ENCODE measurements at regions not wholly inside any gene's neighbourhood (a gene's known extent, or its start where the extent isn't known, plus 50 kb on each side); places are given as distances from the start of the nearest gene placed in this dataset.
A peak's percentile ranks its signal among the peaks of the same experiment; 100 is the strongest.

DNA sequence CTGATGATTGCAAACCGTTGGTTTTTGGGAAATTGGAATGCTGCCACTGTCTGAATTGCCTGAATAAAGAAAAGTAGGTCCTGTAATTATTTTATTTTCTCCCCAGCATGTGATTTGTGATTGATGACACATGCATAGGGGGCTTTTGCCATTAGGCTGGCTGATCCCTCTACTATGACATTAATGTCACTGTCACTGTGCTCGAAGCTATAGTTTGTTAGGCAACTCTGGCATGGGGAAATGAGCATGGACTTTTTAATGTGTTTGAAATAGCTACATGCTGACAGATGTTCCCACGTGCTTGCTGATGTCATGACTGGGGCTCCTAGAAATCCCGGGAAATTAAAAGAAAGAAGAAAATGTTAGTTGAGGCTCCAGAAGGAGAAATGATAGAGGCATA lies 99.1 kb downstream of the HRH4 start:
- no peaks in the 10 kb centered on the region for H3K4me1 ChIP-seq
- peaks cover 0 to 16% (median 0%) of the 10 kb centered on the region in 4 donors for H3K27me3 ChIP-seq
- TF ChIP-seq, protein P1, sequence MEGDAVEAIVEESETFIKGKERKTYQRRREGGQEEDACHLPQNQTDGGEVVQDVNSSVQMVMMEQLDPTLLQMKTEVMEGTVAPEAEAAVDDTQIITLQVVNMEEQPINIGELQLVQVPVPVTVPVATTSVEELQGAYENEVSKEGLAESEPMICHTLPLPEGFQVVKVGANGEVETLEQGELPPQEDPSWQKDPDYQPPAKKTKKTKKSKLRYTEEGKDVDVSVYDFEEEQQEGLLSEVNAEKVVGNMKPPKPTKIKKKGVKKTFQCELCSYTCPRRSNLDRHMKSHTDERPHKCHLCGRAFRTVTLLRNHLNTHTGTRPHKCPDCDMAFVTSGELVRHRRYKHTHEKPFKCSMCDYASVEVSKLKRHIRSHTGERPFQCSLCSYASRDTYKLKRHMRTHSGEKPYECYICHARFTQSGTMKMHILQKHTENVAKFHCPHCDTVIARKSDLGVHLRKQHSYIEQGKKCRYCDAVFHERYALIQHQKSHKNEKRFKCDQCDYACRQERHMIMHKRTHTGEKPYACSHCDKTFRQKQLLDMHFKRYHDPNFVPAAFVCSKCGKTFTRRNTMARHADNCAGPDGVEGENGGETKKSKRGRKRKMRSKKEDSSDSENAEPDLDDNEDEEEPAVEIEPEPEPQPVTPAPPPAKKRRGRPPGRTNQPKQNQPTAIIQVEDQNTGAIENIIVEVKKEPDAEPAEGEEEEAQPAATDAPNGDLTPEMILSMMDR (IDR thresholded peaks at IDR 0.05), result no peak
- TF ChIP-seq EP300 (IDR thresholded peaks at IDR 0.05), result no peak
- no peak for TF ChIP-seq POLR2A (IDR thresholded peaks at IDR 0.05; ENCODE audit: low read depth)
- no peak for TF ChIP-seq POLR2AphosphoS5 (IDR thresholded peaks at IDR 0.05)
- no peaks in the 10 kb centered on the region for H3K9me3 ChIP-seq
- intact Hi-C loops (cut with DNase I), result no loop called here
- no peaks in the 10 kb centered on the region for H3K36me3 ChIP-seq
- peak; percentile 29 for DNase-seq (ENCODE audit: extremely low spot score)
- H3K4me3 ChIP-seq, result no peak overlapping the region
- H3K27ac ChIP-seq (replicated peaks in 1 of 4), result no peak overlapping the region
- WGBS, result 47% methylated on average over 4 of the region's 4 CpGs

DNA sequence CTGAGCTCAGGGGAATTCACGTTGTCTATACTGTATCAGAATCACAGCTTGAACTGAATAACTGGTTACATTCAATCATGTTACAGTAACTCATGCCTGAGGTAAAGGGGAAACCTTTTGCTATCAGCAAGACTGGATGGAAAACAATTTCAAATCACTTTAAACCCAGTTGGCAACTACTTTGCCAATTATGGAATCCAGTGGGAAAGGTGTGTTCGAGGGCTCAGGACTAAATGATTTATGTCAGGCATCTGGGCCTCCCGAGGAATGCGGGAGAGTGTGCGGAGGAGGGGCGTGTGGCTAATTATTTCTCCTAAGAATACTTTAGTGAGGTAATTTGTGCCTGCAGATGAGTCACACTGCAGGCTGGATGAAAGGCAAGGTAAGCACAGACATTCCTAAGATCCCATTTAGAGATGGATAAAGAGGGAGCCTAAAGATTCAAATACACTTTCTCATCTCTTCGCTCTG lies 100.1 kb downstream of the HRH4 start:
- Histone ChIP-seq H3K4me1 (no peaks in the 10 kb centered on the region), H3K27ac (replicated peaks in 1 of 4) (no peak overlapping the region), H3K27me3 (peaks cover 0 to 17% (median 0%) of the 10 kb centered on the region in 4 donors), H3K4me3 (no peak overlapping the region), H3K9me3 (no peaks in the 10 kb centered on the region), H3K36me3 (no peaks in the 10 kb centered on the region)
- TF ChIP-seq POLR2AphosphoS5 (IDR thresholded peaks at IDR 0.05) (no peak), POLR2A (IDR thresholded peaks at IDR 0.05; ENCODE audit: low read depth) (no peak), EP300 (IDR thresholded peaks at IDR 0.05) (no peak)
- TF ChIP-seq, protein P1 (IDR thresholded peaks at IDR 0.05), result no peak
- WGBS, result 46% methylated on average over 7 of the region's 7 CpGs
- DNase-seq (ENCODE audit: extremely low spot score), result peak; percentile 57
- intact Hi-C loops (cut with DNase I), result no loop called here

DNA sequence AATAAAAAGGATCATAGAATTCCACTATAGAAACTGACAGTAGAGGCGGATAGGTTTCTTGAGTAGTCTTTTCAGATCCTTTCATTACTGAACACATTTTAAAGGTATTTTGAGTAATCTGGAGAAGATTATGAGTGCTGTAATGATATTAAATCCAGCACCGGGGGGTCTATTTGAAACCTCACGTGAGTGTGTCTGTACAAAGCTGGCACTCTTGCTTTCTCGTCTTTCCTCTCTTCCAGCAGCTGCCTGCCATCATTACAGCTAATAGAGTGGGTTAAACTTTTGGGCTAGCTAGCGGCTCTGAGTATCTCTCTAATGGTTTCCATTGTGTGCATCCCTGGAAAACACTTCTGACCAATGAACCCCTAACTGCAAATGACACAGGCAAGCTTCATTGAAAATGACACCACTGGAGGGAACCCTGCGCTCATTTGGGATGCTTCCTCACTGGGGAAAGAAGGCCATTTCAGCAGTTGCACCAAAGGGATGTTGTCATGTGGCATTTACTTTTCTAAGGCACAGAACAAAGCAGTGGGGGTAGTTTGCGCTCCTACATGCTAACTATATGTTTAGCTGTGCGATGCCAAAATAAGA lies 101.0 kb downstream of the HRH4 start:
- intact Hi-C loops (cut with DNase I), result no loop called here
- no peaks in the 10 kb centered on the region for H3K36me3 ChIP-seq
- no peaks in the 10 kb centered on the region for H3K9me3 ChIP-seq
- no peak overlapping the region for H3K27ac ChIP-seq (replicated peaks in 1 of 4)
- peak; percentile 87 for DNase-seq (ENCODE audit: extremely low spot score)
- no peak overlapping the region for H3K4me3 ChIP-seq
- TF ChIP-seq, protein P1 (IDR thresholded peaks at IDR 0.05), result no peak
- TF ChIP-seq POLR2AphosphoS5 (IDR thresholded peaks at IDR 0.05), result no peak
- no peak for TF ChIP-seq EP300 (IDR thresholded peaks at IDR 0.05)
- 90% methylated on average over 8 of the region's 8 CpGs for WGBS
- peaks cover 0 to 17% (median 0%) of the 10 kb centered on the region in 4 donors for H3K27me3 ChIP-seq
- H3K4me1 ChIP-seq, result no peaks in the 10 kb centered on the region

DNA sequence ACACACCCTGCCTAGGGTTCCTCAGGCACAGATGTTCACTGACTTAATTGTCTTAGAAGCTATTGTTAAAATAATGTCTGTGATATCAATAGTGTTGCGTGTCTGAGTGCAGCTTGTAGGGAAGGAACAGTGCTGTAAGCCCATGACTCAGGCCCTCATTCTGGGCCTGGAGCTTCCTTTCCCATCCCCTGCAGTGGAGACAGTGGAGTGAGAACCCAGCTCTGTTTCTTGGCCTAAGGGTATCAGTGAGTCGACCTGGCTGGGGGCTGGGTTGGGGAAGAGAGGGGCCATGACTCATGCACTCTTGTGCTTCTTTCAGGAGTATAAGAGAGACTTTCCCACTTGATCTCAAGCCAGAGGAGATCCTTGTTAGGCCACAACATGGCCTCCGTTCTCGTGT lies 106.8 kb downstream of the HRH4 start:
- TF ChIP-seq POLR2AphosphoS5 (IDR thresholded peaks at IDR 0.05) (no peak), EP300 (IDR thresholded peaks at IDR 0.05) (no peak), POLR2A (IDR thresholded peaks at IDR 0.05; ENCODE audit: low read depth) (no peak)
- TF ChIP-seq, protein P1 (IDR thresholded peaks at IDR 0.05), result no peak
- Histone ChIP-seq H3K27me3 (peaks cover 0 to 17% (median 0%) of the 10 kb centered on the region in 4 donors), H3K9me3 (no peaks in the 10 kb centered on the region), H3K4me3 (no peak overlapping the region), H3K4me1 (no peaks in the 10 kb centered on the region), H3K36me3 (no peaks in the 10 kb centered on the region), H3K27ac (replicated peaks in 1 of 4) (no peak overlapping the region)
- intact Hi-C loops (cut with DNase I), result no loop called here
- 81% methylated on average over 4 of the region's 4 CpGs for WGBS
- peak; percentile 90 for DNase-seq (ENCODE audit: extremely low spot score)

DNA sequence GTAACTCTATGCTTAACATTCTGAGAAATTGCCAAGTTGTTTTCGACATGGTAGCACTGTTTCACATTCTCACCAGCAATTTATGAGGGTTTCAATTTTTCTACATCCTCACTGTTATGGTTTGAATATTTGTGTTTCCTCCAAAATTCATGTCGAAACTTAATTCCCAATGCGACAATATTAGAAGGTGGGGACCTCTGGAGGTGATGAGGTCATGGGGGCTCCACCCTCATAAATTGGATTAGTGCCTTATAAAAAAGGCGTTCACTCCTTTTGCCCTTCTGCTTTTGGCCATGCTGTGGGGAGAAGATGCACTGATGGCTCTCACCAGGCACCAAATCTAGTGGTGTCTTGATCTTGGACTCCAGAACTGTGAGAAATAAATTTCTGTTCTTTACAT lies 110.3 kb downstream of the HRH4 start:
- 83% methylated on average over 4 of the region's 4 CpGs for WGBS
- peak; percentile 66 for DNase-seq (ENCODE audit: extremely low spot score)
- TF ChIP-seq POLR2A (IDR thresholded peaks at IDR 0.05; ENCODE audit: low read depth), result no peak
- TF ChIP-seq EP300 (IDR thresholded peaks at IDR 0.05), result no peak
- TF ChIP-seq POLR2AphosphoS5 (IDR thresholded peaks at IDR 0.05), result no peak
- TF ChIP-seq, protein P1 (IDR thresholded peaks at IDR 0.05), result no peak
- Histone ChIP-seq H3K27ac (replicated peaks in 1 of 4) (no peak overlapping the region), H3K36me3 (no peaks in the 10 kb centered on the region), H3K4me3 (no peak overlapping the region), H3K9me3 (peaks cover 0 to 18% (median 7%) of the 10 kb centered on the region in 4 donors), H3K27me3 (no peaks in the 10 kb centered on the region), H3K4me1 (no peaks in the 10 kb centered on the region)
- intact Hi-C loops (cut with DNase I), result no loop called here
